IMR-90 (cell line): ENCODE measurements at regions not wholly inside any gene's neighbourhood (a gene's known extent, or its start where the extent isn't known, plus 50 kb on each side); places are given as distances from the start of the nearest gene placed in this dataset.

Source experiments
- ATAC-seq: fragments of 200-7000 bp; cut with Tn5 transposase; 2 replicates; pipeline ENCODE4 v1.9.1; 2020; ENCODE audit warnings: low read depth, mild to moderate bottlenecking, moderate library complexity
- BruUV-seq: library from RNA; stranded (reverse); fragments of 400-500 nt; replicated peaks from 2 replicates; lab custom pipeline; 2021; lab: Mats Ljungman, UMichigan
- CTCF ChIA-PET: fragments of 300-600 bp; formaldehyde crosslinking; extraction: SDS; loops from one replicate; lab custom pipeline; 2021; ENCODE audit warnings: antibody characterized with exemption; lab: Yijun Ruan, JAX
- POLR2A ChIA-PET: fragments of 300-600 bp; sonication (Branson Sonifier 250); formaldehyde crosslinking; loops from one replicate; lab custom pipeline; 2022; ENCODE audit warnings: antibody characterized with exemption; ENCODE audit not compliant: unreplicated experiment; lab: Charles Lee
- DNase-seq: peaks from one replicate; pipeline ENCODE4 v3.0.0; 2013
- H2AFZ ChIP-seq: replicated peaks from 2 replicates; pipeline ENCODE3; 2013; ENCODE audit warnings: low read length, mild to moderate bottlenecking; ENCODE audit not compliant: poor library complexity
- H2AK5ac ChIP-seq: 2 replicates; pipeline ENCODE4 v1.6.1; 2013; ENCODE audit warnings: low read depth, low read length, inconsistent platforms
- H2AK9ac ChIP-seq: replicated peaks from 2 replicates; pipeline ENCODE3; 2013; ENCODE audit warnings: mild to moderate bottlenecking, low read depth, low read length, moderate library complexity; ENCODE audit not compliant: poor library complexity
- H2BK120ac ChIP-seq: 2 replicates; pipeline ENCODE4 v1.6.1; 2013; ENCODE audit warnings: low read depth, low read length, inconsistent platforms
- H2BK15ac ChIP-seq: 3 replicates; pipeline ENCODE4 v1.6.1; 2013; ENCODE audit warnings: low read depth, low read length, inconsistent platforms
- H2BK20ac ChIP-seq: 2 replicates; pipeline ENCODE4 v1.6.1; 2013; ENCODE audit warnings: low read depth, mild to moderate bottlenecking, inconsistent platforms, low read length, moderate library complexity
- H2BK5ac ChIP-seq: 2 replicates; pipeline ENCODE4 v1.6.1; 2013; ENCODE audit warnings: mild to moderate bottlenecking, low read depth, low read length, inconsistent platforms; ENCODE audit not compliant: poor library complexity, severe bottlenecking
- H3K14ac ChIP-seq: replicated peaks from 2 replicates; pipeline ENCODE4 v1.6.1; 2013; ENCODE audit warnings: low read depth, low read length, inconsistent platforms
- H3K18ac ChIP-seq: 2 replicates; pipeline ENCODE4 v1.6.1; 2013; ENCODE audit warnings: low read depth, low read length, control low read depth
- H3K23ac ChIP-seq: 2 replicates; pipeline ENCODE4 v1.6.1; 2013; ENCODE audit warnings: low read depth, low read length, inconsistent platforms
- H3K27ac ChIP-seq: 2 replicates; pipeline ENCODE4 v1.5.1; 2013; ENCODE audit warnings: mild to moderate bottlenecking, control low read depth, low read length; ENCODE audit not compliant: insufficient read depth
- H3K27me3 ChIP-seq: 2 replicates; pipeline ENCODE4 v1.6.1; 2013; ENCODE audit warnings: low read length; ENCODE audit not compliant: control insufficient read depth, insufficient read depth
- H3K36me3 ChIP-seq: 2 replicates; pipeline ENCODE4 v1.6.1; 2013; ENCODE audit warnings: low read length, mixed read lengths; ENCODE audit not compliant: control insufficient read depth, insufficient read depth
- H3K4ac ChIP-seq: 2 replicates; pipeline ENCODE4 v1.6.1; 2013; ENCODE audit warnings: low read depth, low read length, inconsistent platforms
- H3K4me1 ChIP-seq: 2 replicates; pipeline ENCODE4 v1.6.1; 2013; ENCODE audit warnings: low read length, mixed read lengths; ENCODE audit not compliant: control insufficient read depth, insufficient read depth
- H3K4me2 ChIP-seq: 2 replicates; pipeline ENCODE4 v1.6.1; 2013; ENCODE audit warnings: low read depth, mild to moderate bottlenecking, control low read depth, low read length, moderate library complexity
- H3K4me3 ChIP-seq: 2 replicates; pipeline ENCODE4 v1.5.1; 2013; ENCODE audit warnings: low read depth, mild to moderate bottlenecking, control low read depth, low read length, moderate library complexity; ENCODE audit not compliant: insufficient read depth
- H3K56ac ChIP-seq: 2 replicates; pipeline ENCODE4 v1.6.1; 2013; ENCODE audit warnings: low read length, inconsistent platforms; ENCODE audit not compliant: insufficient read depth; ENCODE audit errors: extremely low read depth
- H3K79me1 ChIP-seq, 2 experiments: 2 replicates each; pipeline ENCODE4 v1.6.1; 2013; ENCODE audit warnings: low read length in 2 of 2, inconsistent platforms in 1 of 2, low read depth in 1 of 2
- H3K9ac ChIP-seq: 2 replicates; pipeline ENCODE4 v1.6.1; 2013; ENCODE audit warnings: low read depth, low read length, control low read depth
- H3K9me1 ChIP-seq: 2 replicates; pipeline ENCODE4 v1.6.1; 2013; ENCODE audit warnings: low read length, inconsistent platforms; ENCODE audit not compliant: insufficient read depth
- H3K9me3 ChIP-seq: 2 replicates; pipeline ENCODE4 v1.6.1; 2013; ENCODE audit warnings: low read length; ENCODE audit not compliant: control insufficient read depth, insufficient read depth
- H4K20me1 ChIP-seq: 2 replicates; pipeline ENCODE4 v1.6.1; 2013; ENCODE audit warnings: low read length, inconsistent platforms; ENCODE audit not compliant: insufficient read depth
- H4K5ac ChIP-seq: 2 replicates; pipeline ENCODE4 v1.6.1; 2013; ENCODE audit warnings: mild to moderate bottlenecking, low read depth, low read length, control low read depth
- H4K8ac ChIP-seq, 2 experiments: 2 replicates each; pipeline ENCODE4 v1.6.1; 2013; ENCODE audit warnings: low read depth in 2 of 2, low read length in 2 of 2, control low read depth in 1 of 2, inconsistent platforms in 1 of 2
- H4K91ac ChIP-seq: 2 replicates; pipeline ENCODE4 v1.6.1; 2013; ENCODE audit warnings: low read depth, low read length, inconsistent platforms; ENCODE audit not compliant: insufficient read depth
- BHLHE40 ChIP-seq: fragments of 150-350 bp; IDR thresholded peaks from 2 replicates; pipeline ENCODE4 v1.6.1; 2016; ENCODE audit warnings: mild to moderate bottlenecking, low read depth, low read length
- ELK1 ChIP-seq: fragments of 150-350 bp; IDR thresholded peaks from 2 replicates; pipeline ENCODE4 v1.6.1; 2016; ENCODE audit warnings: low read depth, mild to moderate bottlenecking, low read length, moderate library complexity, borderline replicate concordance
- MAFK ChIP-seq: IDR thresholded peaks from 2 replicates; pipeline ENCODE4 v1.6.1; 2012; ENCODE audit warnings: low read depth, low read length, improper control_type of control experiment
- MXI1 ChIP-seq: IDR thresholded peaks from 2 replicates; pipeline ENCODE4 v1.6.1; 2012; ENCODE audit warnings: low read depth, mild to moderate bottlenecking, low read length, moderate library complexity, borderline replicate concordance
- POLR2A ChIP-seq: IDR thresholded peaks from 2 replicates; pipeline ENCODE4 v1.6.1; 2012; ENCODE audit warnings: mild to moderate bottlenecking, low read depth, low read length
- RAD21 ChIP-seq: IDR thresholded peaks from 2 replicates; pipeline ENCODE4 v1.6.1; 2012; ENCODE audit warnings: low read length, improper control_type of control experiment
- RCOR1 ChIP-seq: IDR thresholded peaks from 2 replicates; pipeline ENCODE4 v1.6.1; 2012; ENCODE audit warnings: mild to moderate bottlenecking, low read length, improper control_type of control experiment; ENCODE audit not compliant: insufficient replicate concordance
- RFX5 ChIP-seq: IDR thresholded peaks from 2 replicates; pipeline ENCODE4 v1.8.0; 2012; ENCODE audit warnings: low read depth, mild to moderate bottlenecking, low read length, moderate library complexity
- WGBS, 2 experiments: methylation state at CpG; one replicate each; pipeline versions ENCODE4 v1.1.5 to v1.1.7; 2013; ENCODE audit warnings: missing lambda C conversion rate in 2 of 2; ENCODE audit not compliant: insufficient read length in 1 of 2; ENCODE audit errors: extremely low coverage in 2 of 2; 5-methylcytosine and 5-hydroxymethylcytosine counted together
- dilution Hi-C: fragments of 300-500 bp; cut with HindIII; formaldehyde crosslinking; loops from one replicate; pipeline ENCODE4 v1.14.3; 2018; ENCODE audit warnings: low sequenced_read_pairs; ENCODE audit not compliant: unreplicated experiment
- in situ Hi-C: fragments of 300-500 bp; cut with MboI; formaldehyde crosslinking; loops from 3 replicates; pipeline ENCODE4 v1.14.3; 2019; ENCODE audit warnings: low sequenced_read_pairs, inconsistent platforms, mixed read lengths
- intact Hi-C: fragments of 100-400 bp; cut with micrococcal nuclease; formaldehyde crosslinking; loops from 2 replicates; pipeline ENCODE4 v1.10.0; 2022
- TF ChIP-seq, protein P1 (sequence below): conservative IDR thresholded peaks from 2 replicates; pipeline ENCODE4 v1.5.1; 2012; ENCODE audit warnings: mild to moderate bottlenecking, low read depth, low read length, improper control_type of control experiment

DNA sequence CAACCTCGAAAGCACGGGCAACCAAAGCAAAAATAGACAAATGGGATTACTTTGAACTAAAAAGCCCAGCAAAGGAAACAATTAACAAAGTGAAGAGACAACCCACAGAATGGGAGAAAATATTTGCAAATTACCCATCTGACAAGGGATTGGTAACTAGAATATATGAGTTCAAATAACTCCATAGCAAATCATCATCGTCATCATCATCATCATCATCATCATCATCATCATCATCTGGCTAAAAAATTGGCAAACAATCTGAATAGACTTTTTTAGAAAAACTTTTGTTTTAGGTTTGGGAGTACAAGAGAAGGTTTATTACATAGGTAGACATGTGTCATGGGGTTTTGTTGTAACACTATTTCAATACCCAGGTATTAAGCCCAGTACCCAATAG, 1239.3 kb upstream of the FAM98A start:
- no CpG with 5 or more reads among the region's 3 CpGs for WGBS, 2 experiments
- no peak overlapping the region for H2AK9ac ChIP-seq
- no peak overlapping the region for H3K4me2 ChIP-seq
- H3K36me3 ChIP-seq = no peaks in the 10 kb centered on the region
- no peaks in the 10 kb centered on the region for H3K4me1 ChIP-seq
- H4K8ac ChIP-seq = no peak overlapping the region
- no peak overlapping the region for H3K9ac ChIP-seq
- peaks cover 2% of the 10 kb centered on the region for H3K9me3 ChIP-seq
- CTCF ChIA-PET = no interaction called here
- no peak overlapping the region for H2BK5ac ChIP-seq
- in situ Hi-C loops (no loop called here), intact Hi-C loops (no loop called here), dilution Hi-C loops (no loop called here)
- no peaks in the 10 kb centered on the region for H3K27me3 ChIP-seq
- POLR2A ChIA-PET = no interaction called here
- no peak overlapping the region for H2BK20ac ChIP-seq
- H3K27ac ChIP-seq = no peak overlapping the region
- H3K79me1 ChIP-seq = no peaks in the 10 kb centered on the region
- no peak overlapping the region for H3K4ac ChIP-seq
- H3K14ac ChIP-seq = no peak overlapping the region
- TF ChIP-seq MAFK (no peak), RCOR1 (no peak), BHLHE40 (no peak), POLR2A (no peak), MXI1 (no peak), ELK1 (no peak), RFX5 (no peak), RAD21 (no peak)
- TF ChIP-seq, protein P1, sequence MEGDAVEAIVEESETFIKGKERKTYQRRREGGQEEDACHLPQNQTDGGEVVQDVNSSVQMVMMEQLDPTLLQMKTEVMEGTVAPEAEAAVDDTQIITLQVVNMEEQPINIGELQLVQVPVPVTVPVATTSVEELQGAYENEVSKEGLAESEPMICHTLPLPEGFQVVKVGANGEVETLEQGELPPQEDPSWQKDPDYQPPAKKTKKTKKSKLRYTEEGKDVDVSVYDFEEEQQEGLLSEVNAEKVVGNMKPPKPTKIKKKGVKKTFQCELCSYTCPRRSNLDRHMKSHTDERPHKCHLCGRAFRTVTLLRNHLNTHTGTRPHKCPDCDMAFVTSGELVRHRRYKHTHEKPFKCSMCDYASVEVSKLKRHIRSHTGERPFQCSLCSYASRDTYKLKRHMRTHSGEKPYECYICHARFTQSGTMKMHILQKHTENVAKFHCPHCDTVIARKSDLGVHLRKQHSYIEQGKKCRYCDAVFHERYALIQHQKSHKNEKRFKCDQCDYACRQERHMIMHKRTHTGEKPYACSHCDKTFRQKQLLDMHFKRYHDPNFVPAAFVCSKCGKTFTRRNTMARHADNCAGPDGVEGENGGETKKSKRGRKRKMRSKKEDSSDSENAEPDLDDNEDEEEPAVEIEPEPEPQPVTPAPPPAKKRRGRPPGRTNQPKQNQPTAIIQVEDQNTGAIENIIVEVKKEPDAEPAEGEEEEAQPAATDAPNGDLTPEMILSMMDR = no peak
- H3K4me3 ChIP-seq = no peak overlapping the region
- H3K23ac ChIP-seq = no peak overlapping the region
- H3K9me1 ChIP-seq = no peaks in the 10 kb centered on the region
- H3K18ac ChIP-seq = no peak overlapping the region
- H2BK120ac ChIP-seq = no peak overlapping the region
- ATAC-seq (no peak), DNase-seq (no peak)
- no TSS peak for BruUV-seq
- H2AFZ ChIP-seq = no peak overlapping the region
- H4K20me1 ChIP-seq = no peaks in the 10 kb centered on the region
- H3K56ac ChIP-seq = no peak overlapping the region
- no peak overlapping the region for H2BK15ac ChIP-seq
- no peak overlapping the region for H4K5ac ChIP-seq
- H2AK5ac ChIP-seq = no peak overlapping the region
- no peak overlapping the region for H4K91ac ChIP-seq
